Lower leg skin (tissue), 3 donors: ENCODE measurements at regions not wholly inside any gene's neighbourhood (a gene's known extent, or its start where the extent isn't known, plus 50 kb on each side); places are given as distances from the start of the nearest gene placed in this dataset.

Experiments
- POLR2A ChIP-seq, 2 donors: fragments of 450-650 bp; IDR thresholded peaks; one replicate each; pipeline ENCODE4 v1.6.1; 2016 to 2017; ENCODE audit warnings: antibody characterized with exemption in 2 of 2, mild to moderate bottlenecking in 1 of 2, moderate library complexity in 1 of 2
- TF ChIP-seq, protein P1 (sequence below), 3 donors: fragments of 450-650 bp; IDR thresholded peaks; one replicate each; pipeline ENCODE4 v1.5.1; 2016; ENCODE audit warnings: antibody characterized with exemption in 3 of 3, mild to moderate bottlenecking in 3 of 3, moderate library complexity in 2 of 3

DNA sequence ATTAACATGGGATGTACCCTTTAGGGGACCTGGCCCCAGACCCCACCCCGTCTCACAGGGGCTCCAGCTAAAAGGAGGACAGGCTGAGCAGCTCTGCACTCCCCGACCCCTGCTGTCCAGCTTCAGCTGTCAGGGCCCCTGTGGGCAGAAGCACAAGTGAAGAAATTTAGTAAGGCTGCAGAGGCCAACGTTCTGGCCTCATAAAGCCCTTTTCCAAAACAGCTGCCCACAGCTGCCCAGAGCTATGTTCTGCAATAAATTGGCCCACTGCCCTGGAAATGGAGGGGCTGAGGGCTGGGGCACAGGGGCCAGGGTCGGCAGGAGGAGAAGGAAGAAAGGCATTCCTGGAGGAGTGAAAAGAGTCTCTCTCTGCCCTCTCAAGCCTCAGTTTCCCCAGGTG is 357.1 kb downstream of the BCL11B start:
- TF ChIP-seq, protein P1, sequence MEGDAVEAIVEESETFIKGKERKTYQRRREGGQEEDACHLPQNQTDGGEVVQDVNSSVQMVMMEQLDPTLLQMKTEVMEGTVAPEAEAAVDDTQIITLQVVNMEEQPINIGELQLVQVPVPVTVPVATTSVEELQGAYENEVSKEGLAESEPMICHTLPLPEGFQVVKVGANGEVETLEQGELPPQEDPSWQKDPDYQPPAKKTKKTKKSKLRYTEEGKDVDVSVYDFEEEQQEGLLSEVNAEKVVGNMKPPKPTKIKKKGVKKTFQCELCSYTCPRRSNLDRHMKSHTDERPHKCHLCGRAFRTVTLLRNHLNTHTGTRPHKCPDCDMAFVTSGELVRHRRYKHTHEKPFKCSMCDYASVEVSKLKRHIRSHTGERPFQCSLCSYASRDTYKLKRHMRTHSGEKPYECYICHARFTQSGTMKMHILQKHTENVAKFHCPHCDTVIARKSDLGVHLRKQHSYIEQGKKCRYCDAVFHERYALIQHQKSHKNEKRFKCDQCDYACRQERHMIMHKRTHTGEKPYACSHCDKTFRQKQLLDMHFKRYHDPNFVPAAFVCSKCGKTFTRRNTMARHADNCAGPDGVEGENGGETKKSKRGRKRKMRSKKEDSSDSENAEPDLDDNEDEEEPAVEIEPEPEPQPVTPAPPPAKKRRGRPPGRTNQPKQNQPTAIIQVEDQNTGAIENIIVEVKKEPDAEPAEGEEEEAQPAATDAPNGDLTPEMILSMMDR (IDR thresholded peaks at IDR 0.05): no peak
- no peak for TF ChIP-seq POLR2A (IDR thresholded peaks at IDR 0.05)
